Activated B cell treated with CpG ODN at 0.5 μM for 24 hours (primary cell): ENCODE measurements at regions not wholly inside any gene's neighbourhood (a gene's known extent, or its start where the extent isn't known, plus 50 kb on each side); places are given as distances from the start of the nearest gene placed in this dataset.

Source experiments
- ATAC-seq: fragments of 200-7000 bp; cut with Tn5 transposase; one replicate; pipeline ENCODE4 v1.10.0; 2021; ENCODE audit warnings: low read depth, mild to moderate bottlenecking, moderate library complexity
- CTCF ChIA-PET: fragments of 350-600 bp; sonication (Branson Sonifier 250); formaldehyde crosslinking; loops from one replicate; lab custom pipeline; 2021; ENCODE audit warnings: antibody characterized with exemption; lab: Charles Lee
- POLR2A ChIA-PET: fragments of 350-600 bp; sonication (Branson Sonifier 250); formaldehyde crosslinking; loops from one replicate; lab custom pipeline; 2021; ENCODE audit warnings: antibody characterized with exemption; lab: Charles Lee
- DNase-seq: peaks from one replicate; pipeline ENCODE4 v3.0.0; 2022
- H3K27ac Mint-ChIP-seq: one replicate; pipeline ENCODE4 v1.8.0; 2020; ENCODE audit warnings: mixed read lengths
- H3K27me3 Mint-ChIP-seq: one replicate; pipeline ENCODE4 v1.8.0; 2021; ENCODE audit warnings: mixed read lengths
- H3K36me3 Mint-ChIP-seq: one replicate; pipeline ENCODE4 v1.8.0; 2021; ENCODE audit warnings: low read depth, mixed read lengths
- H3K4me1 Mint-ChIP-seq: one replicate; pipeline ENCODE4 v1.8.0; 2021; ENCODE audit warnings: mixed read lengths
- H3K4me3 Mint-ChIP-seq: one replicate; pipeline ENCODE4 v1.8.0; 2020; ENCODE audit warnings: mild to moderate bottlenecking, mixed read lengths
- H3K9me3 Mint-ChIP-seq: one replicate; pipeline ENCODE4 v1.8.0; 2020; ENCODE audit warnings: mixed read lengths
- intact Hi-C: fragments of 100-400 bp; cut with micrococcal nuclease; formaldehyde crosslinking; loops from one replicate; pipeline ENCODE4 v1.15.1; 2024
- TF ChIP-seq, protein P1 (sequence below): fragments of 200-600 bp; IDR thresholded peaks from one replicate; pipeline ENCODE4 v1.8.0; 2022; ENCODE audit warnings: antibody characterized with exemption, mild to moderate bottlenecking

DNA sequence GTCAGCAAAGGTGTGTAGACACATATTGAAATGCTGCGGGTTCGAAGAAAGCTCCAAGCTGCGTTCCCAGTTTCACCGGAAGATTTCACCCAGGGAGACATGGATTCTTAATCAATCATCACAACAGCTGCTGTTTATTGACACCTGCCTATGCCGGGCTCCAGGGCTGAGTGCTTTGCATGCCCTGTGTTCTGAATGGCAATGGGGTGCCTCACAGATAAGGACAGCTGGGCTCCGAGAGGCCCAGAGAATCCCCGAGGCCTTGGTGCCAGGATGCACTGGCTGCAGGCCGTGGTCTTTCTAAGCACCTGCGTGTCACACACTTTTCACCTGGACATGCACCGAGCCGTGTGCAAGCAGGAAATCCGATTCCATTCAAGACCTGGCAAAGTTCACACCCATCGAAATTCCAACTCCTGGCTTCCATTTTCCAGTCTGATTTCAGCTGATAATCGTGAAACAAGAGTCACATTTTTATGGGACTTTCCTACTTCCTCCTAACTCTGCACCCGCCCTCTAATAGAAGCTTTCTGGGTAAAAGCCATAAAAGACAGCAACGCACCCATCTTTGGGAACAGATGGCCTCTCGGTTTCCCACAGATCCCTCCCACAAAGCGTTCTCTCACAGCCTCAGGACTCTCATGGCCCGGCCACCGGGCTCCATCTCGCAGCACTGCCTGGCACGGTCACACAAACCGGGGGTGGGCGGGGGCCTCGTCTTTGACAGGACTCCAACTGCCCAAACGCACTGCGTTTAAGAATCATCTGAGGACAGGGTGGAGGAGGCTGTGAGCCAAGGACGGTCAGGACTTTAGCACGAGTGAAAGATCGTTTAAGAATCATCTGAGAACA lies 245.6 kb upstream of the SALL3 start:
- ChIA-PET CTCF (no interaction called here), POLR2A (no interaction called here)
- DNase-seq (no peak), ATAC-seq (no peak)
- Mint-ChIP-seq H3K9me3 (no peaks in the 10 kb centered on the region), H3K27ac (no peak overlapping the region), H3K4me1 (no peaks in the 10 kb centered on the region), H3K4me3 (no peak overlapping the region), H3K27me3 (no peaks in the 10 kb centered on the region), H3K36me3 (no peaks in the 10 kb centered on the region)
- intact Hi-C loops, result no loop called here
- TF ChIP-seq, protein P1, sequence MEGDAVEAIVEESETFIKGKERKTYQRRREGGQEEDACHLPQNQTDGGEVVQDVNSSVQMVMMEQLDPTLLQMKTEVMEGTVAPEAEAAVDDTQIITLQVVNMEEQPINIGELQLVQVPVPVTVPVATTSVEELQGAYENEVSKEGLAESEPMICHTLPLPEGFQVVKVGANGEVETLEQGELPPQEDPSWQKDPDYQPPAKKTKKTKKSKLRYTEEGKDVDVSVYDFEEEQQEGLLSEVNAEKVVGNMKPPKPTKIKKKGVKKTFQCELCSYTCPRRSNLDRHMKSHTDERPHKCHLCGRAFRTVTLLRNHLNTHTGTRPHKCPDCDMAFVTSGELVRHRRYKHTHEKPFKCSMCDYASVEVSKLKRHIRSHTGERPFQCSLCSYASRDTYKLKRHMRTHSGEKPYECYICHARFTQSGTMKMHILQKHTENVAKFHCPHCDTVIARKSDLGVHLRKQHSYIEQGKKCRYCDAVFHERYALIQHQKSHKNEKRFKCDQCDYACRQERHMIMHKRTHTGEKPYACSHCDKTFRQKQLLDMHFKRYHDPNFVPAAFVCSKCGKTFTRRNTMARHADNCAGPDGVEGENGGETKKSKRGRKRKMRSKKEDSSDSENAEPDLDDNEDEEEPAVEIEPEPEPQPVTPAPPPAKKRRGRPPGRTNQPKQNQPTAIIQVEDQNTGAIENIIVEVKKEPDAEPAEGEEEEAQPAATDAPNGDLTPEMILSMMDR, result no peak

- no peaks in the 10 kb centered on the region for H3K9me3 Mint-ChIP-seq
- TF ChIP-seq, protein P1, result no peak
- H3K27me3 Mint-ChIP-seq, result no peaks in the 10 kb centered on the region
- no peak overlapping the region for H3K4me3 Mint-ChIP-seq
- ChIA-PET CTCF (no interaction called here), POLR2A (no interaction called here)
- intact Hi-C loops, result no loop called here
- H3K36me3 Mint-ChIP-seq, result no peaks in the 10 kb centered on the region
- H3K27ac Mint-ChIP-seq, result no peak overlapping the region
- ATAC-seq (no peak), DNase-seq (no peak)
- no peaks in the 10 kb centered on the region for H3K4me1 Mint-ChIP-seq
Measured at GRCh38 chr18:78734614-78734945, 245.0 kb upstream of the SALL3 start.

DNA sequence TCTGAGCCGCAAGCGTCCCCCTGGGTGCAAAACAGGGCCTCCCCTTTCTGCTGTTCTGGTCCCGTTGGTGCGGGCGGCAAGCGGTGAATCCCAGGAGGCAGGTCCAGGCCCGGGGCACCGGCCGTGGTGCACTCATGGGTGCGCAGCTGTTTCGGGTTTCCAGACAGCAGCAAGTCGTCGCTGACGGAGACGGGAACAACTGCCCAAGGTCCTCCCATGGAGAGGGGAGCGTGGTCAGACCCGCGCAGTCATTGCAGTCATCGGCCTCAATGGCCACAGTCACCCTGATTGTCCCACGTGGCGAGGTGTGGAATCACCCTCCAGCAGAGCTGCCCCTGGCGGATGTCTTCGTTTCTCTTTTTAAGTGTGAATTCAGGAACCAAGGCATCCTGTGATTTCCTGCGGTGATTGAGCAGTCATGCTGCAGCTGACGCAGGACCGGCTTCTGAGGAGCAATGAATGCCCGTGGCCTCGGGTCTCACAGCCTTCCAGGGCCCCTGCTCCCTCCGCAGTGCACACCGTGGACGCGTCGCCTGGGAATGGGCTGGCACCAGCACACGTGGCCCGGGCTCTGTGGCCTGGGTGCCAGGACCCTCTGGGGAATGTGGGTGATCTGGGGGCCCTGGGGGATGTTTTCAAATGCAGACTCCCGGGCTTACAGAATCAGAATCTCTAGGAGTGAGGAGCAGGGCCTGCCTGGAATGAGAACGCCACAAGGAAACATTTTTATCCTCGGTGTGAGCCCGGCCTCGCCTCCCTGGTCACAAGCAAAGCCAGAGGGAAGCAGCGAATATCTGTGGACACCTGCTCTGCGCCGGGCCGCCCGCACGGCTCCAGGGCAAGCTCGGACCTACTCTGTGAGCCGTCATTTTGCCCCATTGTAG lies 244.2 kb upstream of the SALL3 start:
- intact Hi-C loops, result loop anchor here (5.0 kb wide), 1 partner anchor 788 kb away; no protein-coding TSS in a partner anchor
- POLR2A ChIA-PET, result no interaction called here

GRCh38 chr18:78736015-78736690 lies 243.5 kb upstream of the SALL3 start:
- ATAC-seq, result no peak
- TF ChIP-seq, protein P1, result no peak
- no peak for DNase-seq
- H3K27ac Mint-ChIP-seq, result no peak overlapping the region
- no peaks in the 10 kb centered on the region for H3K9me3 Mint-ChIP-seq
- H3K27me3 Mint-ChIP-seq, result no peaks in the 10 kb centered on the region
- no peak overlapping the region for H3K4me3 Mint-ChIP-seq
- CTCF ChIA-PET, result no interaction called here
- POLR2A ChIA-PET, result no interaction called here
- intact Hi-C loops, result loop anchor here (5.0 kb wide), 1 partner anchor 789 kb away; no protein-coding TSS in a partner anchor
- H3K36me3 Mint-ChIP-seq, result no peaks in the 10 kb centered on the region
- no peaks in the 10 kb centered on the region for H3K4me1 Mint-ChIP-seq

More for the DNA sequence above, 244.2 kb upstream of the SALL3 start:
- TF ChIP-seq, protein P1, result no peak
- Mint-ChIP-seq H3K27ac (no peak overlapping the region), H3K27me3 (no peaks in the 10 kb centered on the region), H3K9me3 (no peaks in the 10 kb centered on the region), H3K36me3 (no peaks in the 10 kb centered on the region), H3K4me1 (no peaks in the 10 kb centered on the region), H3K4me3 (no peak overlapping the region)
- DNase-seq, result no peak
- ATAC-seq, result no peak
- CTCF ChIA-PET, result no interaction called here
